ENCODE measurements at regions not wholly inside any gene's neighbourhood (a gene's known extent, or its start where the extent isn't known, plus 50 kb on each side); places are given as distances from the start of the nearest gene placed in this dataset.

- TF ChIP-seq YY1 (IDR thresholded peaks at IDR 0.05; ENCODE audit: insufficient read depth, insufficient read length) (no peak), ZNF274 (IDR thresholded peaks at IDR 0.05; ENCODE audit: low read depth, low read length) (no peak)
These were observed 60.5 kb upstream of the EDIL3 start for GRCh38 chr5:84445049-84445685.
